H9 (cell line): ENCODE measurements at regions not wholly inside any gene's neighbourhood (a gene's known extent, or its start where the extent isn't known, plus 50 kb on each side); places are given as distances from the start of the nearest gene placed in this dataset.

Experiments used
- DNase-seq: peaks from one replicate; pipeline ENCODE4 v3.0.0-alpha.2; 2017
- H2AFZ ChIP-seq: one replicate; pipeline ENCODE4 v1.6.1; 2013; ENCODE audit warnings: mild to moderate bottlenecking, low read length, control low read depth, moderate library complexity
- H2AK5ac ChIP-seq: 2 replicates; pipeline ENCODE4 v1.6.1; 2013; ENCODE audit warnings: low read length, control low read depth, mixed read lengths; ENCODE audit not compliant: insufficient read length
- H2BK120ac ChIP-seq: one replicate; pipeline ENCODE4 v1.6.1; 2013; ENCODE audit warnings: low read depth, mild to moderate bottlenecking, low read length, control low read depth, inconsistent platforms; ENCODE audit not compliant: poor library complexity, severe bottlenecking
- H2BK12ac ChIP-seq: 2 replicates; pipeline ENCODE4 v1.6.1; 2013; ENCODE audit warnings: low read length, control low read depth, mixed read lengths, low read depth; ENCODE audit not compliant: insufficient read length
- H2BK15ac ChIP-seq: 2 replicates; pipeline ENCODE4 v1.6.1; 2013; ENCODE audit warnings: low read depth, low read length, control low read depth
- H2BK20ac ChIP-seq: one replicate; pipeline ENCODE4 v1.6.1; 2013; ENCODE audit warnings: low read depth, mild to moderate bottlenecking, low read length, control low read depth, inconsistent platforms; ENCODE audit not compliant: poor library complexity, severe bottlenecking
- H2BK5ac ChIP-seq: 2 replicates; pipeline ENCODE4 v1.6.1; 2013; ENCODE audit warnings: low read length, control low read depth, mixed read lengths; ENCODE audit not compliant: insufficient read length
- H3K14ac ChIP-seq: 2 replicates; pipeline ENCODE4 v1.6.1; 2013; ENCODE audit warnings: low read length, control low read depth; ENCODE audit not compliant: insufficient read depth
- H3K18ac ChIP-seq: 2 replicates; pipeline ENCODE4 v1.6.1; 2013; ENCODE audit warnings: low read depth, mild to moderate bottlenecking, mixed read lengths, low read length, control low read depth; ENCODE audit not compliant: insufficient read length
- H3K23ac ChIP-seq: 2 replicates; pipeline ENCODE4 v1.6.1; 2013; ENCODE audit warnings: low read length, control low read depth, mixed read lengths, low read depth; ENCODE audit not compliant: insufficient read length
- H3K23me2 ChIP-seq: 2 replicates; pipeline ENCODE4 v1.6.1; 2013; ENCODE audit warnings: low read depth, mild to moderate bottlenecking, mixed read lengths, low read length, control low read depth; ENCODE audit not compliant: insufficient read length, poor library complexity, severe bottlenecking
- H3K27ac ChIP-seq: 2 replicates; pipeline ENCODE4 v1.5.1; 2013; ENCODE audit warnings: low read length, control low read depth, mixed read lengths, low read depth; ENCODE audit not compliant: insufficient read length
- H3K27me3 ChIP-seq: 2 replicates; pipeline ENCODE4 v1.6.1; 2013; ENCODE audit warnings: low read length, control low read depth, inconsistent platforms; ENCODE audit not compliant: insufficient read depth
- H3K4ac ChIP-seq: 2 replicates; pipeline ENCODE4 v1.6.1; 2013; ENCODE audit warnings: low read depth, mild to moderate bottlenecking, control low read depth, inconsistent platforms, low read length, moderate library complexity
- H3K4me1 ChIP-seq: 2 replicates; pipeline ENCODE4 v1.6.1; 2013; ENCODE audit warnings: low read length, control low read depth, inconsistent platforms; ENCODE audit not compliant: insufficient read depth
- H3K4me2 ChIP-seq: 2 replicates; pipeline ENCODE4 v1.6.1; 2013; ENCODE audit warnings: low read length, control low read depth, mixed read lengths; ENCODE audit not compliant: insufficient read length, insufficient read depth
- H3K56ac ChIP-seq: 2 replicates; pipeline ENCODE4 v1.6.1; 2013; ENCODE audit warnings: low read depth, mild to moderate bottlenecking, mixed read lengths, low read length, control low read depth; ENCODE audit not compliant: insufficient read length
- H3K79me1 ChIP-seq: 2 replicates; pipeline ENCODE4 v1.6.1; 2013; ENCODE audit warnings: low read depth, mild to moderate bottlenecking, moderate library complexity, low read length, control low read depth, inconsistent platforms; ENCODE audit not compliant: insufficient read depth, poor library complexity, severe bottlenecking
- H3K79me2 ChIP-seq: 2 replicates; pipeline ENCODE4 v1.6.1; 2013; ENCODE audit warnings: low read length, control low read depth, inconsistent platforms; ENCODE audit not compliant: insufficient read depth
- H3K9ac ChIP-seq: 2 replicates; pipeline ENCODE4 v1.6.1; 2013; ENCODE audit warnings: low read length, control low read depth, mixed read lengths; ENCODE audit not compliant: insufficient read length; ENCODE audit errors: extremely low read depth
- H3K9me3 ChIP-seq: one replicate; pipeline ENCODE4 v1.6.1; 2013; ENCODE audit warnings: low read depth, low read length, inconsistent platforms; ENCODE audit not compliant: control insufficient read depth
- H3T11ph ChIP-seq: one replicate; pipeline ENCODE4 v1.6.1; 2013; ENCODE audit warnings: mild to moderate bottlenecking, low read length, control low read depth, inconsistent platforms
- H4K20me1 ChIP-seq: one replicate; pipeline ENCODE4 v1.6.1; 2013; ENCODE audit not compliant: control insufficient read depth, insufficient read length, insufficient read depth
- H4K5ac ChIP-seq: 2 replicates; pipeline ENCODE4 v1.6.1; 2013; ENCODE audit warnings: low read depth, mild to moderate bottlenecking, mixed read lengths, low read length, control low read depth; ENCODE audit not compliant: insufficient read length
- H4K8ac ChIP-seq: replicated peaks from 2 replicates; pipeline ENCODE4 v1.6.1; 2013; ENCODE audit warnings: low read length, control low read depth, mixed read lengths, low read depth; ENCODE audit not compliant: insufficient read length
- H4K91ac ChIP-seq: 2 replicates; pipeline ENCODE4 v1.6.1; 2013; ENCODE audit warnings: low read depth, mild to moderate bottlenecking, moderate library complexity, mixed read lengths, low read length, control low read depth; ENCODE audit not compliant: insufficient read length
- H3K27ac Mint-ChIP-seq, 3 experiments: 2 replicates in 2 of 3; 3 replicates in 1 of 3; pipeline ENCODE4 v1.8.0; 2020 to 2021; ENCODE audit warnings: mixed read lengths in 3 of 3, mild to moderate bottlenecking in 1 of 3, moderate library complexity in 1 of 3
- H3K27me3 Mint-ChIP-seq: 2 replicates; pipeline ENCODE4 v1.8.0; 2021; ENCODE audit warnings: low read depth, mild to moderate bottlenecking, moderate library complexity, mixed read lengths
- H3K36me3 Mint-ChIP-seq, 3 experiments: 2 replicates in 2 of 3; 3 replicates in 1 of 3; pipeline ENCODE4 v1.8.0; 2020 to 2021; ENCODE audit warnings: low read depth in 3 of 3, mixed read lengths in 3 of 3; ENCODE audit not compliant: insufficient read depth in 1 of 3
- H3K4me1 Mint-ChIP-seq, 2 experiments: 2 replicates each; pipeline ENCODE4 v1.8.0; 2020; ENCODE audit warnings: mixed read lengths in 2 of 2
- H3K4me3 Mint-ChIP-seq, 2 experiments: 2 replicates in 1 of 2; 3 replicates in 1 of 2; pipeline ENCODE4 v1.8.0; 2020 to 2021; ENCODE audit warnings: mild to moderate bottlenecking in 2 of 2, mixed read lengths in 2 of 2, moderate library complexity in 1 of 2
- H3K9me3 Mint-ChIP-seq, 2 experiments: 2 replicates in 1 of 2; 3 replicates in 1 of 2; pipeline ENCODE4 v1.8.0; 2020; ENCODE audit warnings: mild to moderate bottlenecking in 2 of 2, mixed read lengths in 2 of 2, moderate library complexity in 1 of 2
- whole genome bisulfite sequencing: extraction: QIAGEN DNeasy Blood & Tissue Kit; methylation state at CpG from one replicate; pipeline ENCODE4 v1.1.7; 2013; ENCODE audit warnings: missing lambda C conversion rate, low lambda C conversion rate, mixed read lengths; ENCODE audit not compliant: insufficient read length; ENCODE audit errors: extremely low coverage; 5-methylcytosine and 5-hydroxymethylcytosine counted together
- TF ChIP-seq, protein P1 (sequence below): fragments of 200-600 bp; sonication (generic); conservative IDR thresholded peaks from 3 replicates; pipeline ENCODE4 v1.8.0; 2021; ENCODE audit warnings: antibody characterized with exemption, mild to moderate bottlenecking

- Histone ChIP-seq H3K4me1 (no peaks in the 10 kb centered on the region), H3K18ac (no peak overlapping the region), H2AK5ac (no peak overlapping the region), H2BK20ac (no peak overlapping the region), H3K14ac (no peak overlapping the region), H3K23me2 (no peaks in the 10 kb centered on the region), H2AFZ (no peak overlapping the region), H2BK120ac (no peak overlapping the region), H3K79me2 (no peaks in the 10 kb centered on the region), H3K4ac (no peak overlapping the region), H3K79me1 (no peaks in the 10 kb centered on the region), H3K27ac (no peak overlapping the region), H4K5ac (no peak overlapping the region), H4K8ac (no peak overlapping the region), H3K9ac (no peak overlapping the region), H3K4me2 (no peak overlapping the region), H3K27me3 (no peaks in the 10 kb centered on the region), H3T11ph (no peak overlapping the region), H3K9me3 (no peaks in the 10 kb centered on the region), H3K56ac (no peak overlapping the region), H2BK12ac (no peak overlapping the region), H3K23ac (no peak overlapping the region), H2BK5ac (no peak overlapping the region), H2BK15ac (no peak overlapping the region), H4K91ac (no peak overlapping the region), H4K20me1 (no peaks in the 10 kb centered on the region)
- DNase-seq: no peak
- no peak overlapping the region for H3K27ac Mint-ChIP-seq
- H3K4me1 Mint-ChIP-seq: no peaks in the 10 kb centered on the region
- H3K9me3 Mint-ChIP-seq: no peaks in the 10 kb centered on the region
- no peak overlapping the region for H3K4me3 Mint-ChIP-seq
- H3K27me3 Mint-ChIP-seq: no peaks in the 10 kb centered on the region
- TF ChIP-seq, protein P1, sequence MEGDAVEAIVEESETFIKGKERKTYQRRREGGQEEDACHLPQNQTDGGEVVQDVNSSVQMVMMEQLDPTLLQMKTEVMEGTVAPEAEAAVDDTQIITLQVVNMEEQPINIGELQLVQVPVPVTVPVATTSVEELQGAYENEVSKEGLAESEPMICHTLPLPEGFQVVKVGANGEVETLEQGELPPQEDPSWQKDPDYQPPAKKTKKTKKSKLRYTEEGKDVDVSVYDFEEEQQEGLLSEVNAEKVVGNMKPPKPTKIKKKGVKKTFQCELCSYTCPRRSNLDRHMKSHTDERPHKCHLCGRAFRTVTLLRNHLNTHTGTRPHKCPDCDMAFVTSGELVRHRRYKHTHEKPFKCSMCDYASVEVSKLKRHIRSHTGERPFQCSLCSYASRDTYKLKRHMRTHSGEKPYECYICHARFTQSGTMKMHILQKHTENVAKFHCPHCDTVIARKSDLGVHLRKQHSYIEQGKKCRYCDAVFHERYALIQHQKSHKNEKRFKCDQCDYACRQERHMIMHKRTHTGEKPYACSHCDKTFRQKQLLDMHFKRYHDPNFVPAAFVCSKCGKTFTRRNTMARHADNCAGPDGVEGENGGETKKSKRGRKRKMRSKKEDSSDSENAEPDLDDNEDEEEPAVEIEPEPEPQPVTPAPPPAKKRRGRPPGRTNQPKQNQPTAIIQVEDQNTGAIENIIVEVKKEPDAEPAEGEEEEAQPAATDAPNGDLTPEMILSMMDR: no peak
- H3K36me3 Mint-ChIP-seq: no peaks in the 10 kb centered on the region
- no CpG with 5 or more reads among the region's 2 CpGs for WGBS
Observed at GRCh38 chr7:85699482-85699881, 512.6 kb upstream of the SEMA3D start.
